Natural killer cell (primary cell): ENCODE measurements at regions not wholly inside any gene's neighbourhood (a gene's known extent, or its start where the extent isn't known, plus 50 kb on each side); places are given as distances from the start of the nearest gene placed in this dataset.

Experiments used
- ATAC-seq, 3 donors: fragments of 150-1000 bp in 2 of 3; fragments of 200-7000 bp in 1 of 3; cut with Tn5 transposase; 1 replicate in 1 of 3; 2 replicates in 2 of 3; pipeline ENCODE4 v1.10.0; 2021; ENCODE audit warnings: mild to moderate bottlenecking in 2 of 3, moderate library complexity in 2 of 3
- DNase-seq, 2 donors: peaks; one replicate each; pipeline versions ENCODE4 v3.0.0 to v3.0.0-alpha.2; 2013 to 2021; ENCODE audit warnings: mixed read lengths in 1 of 2
- H3K27ac ChIP-seq: one replicate; pipeline ENCODE4 v1.5.1; 2013; ENCODE audit warnings: mild to moderate bottlenecking, low read length
- H3K27me3 ChIP-seq: one replicate; pipeline ENCODE4 v1.6.1; 2013; ENCODE audit warnings: low read length; ENCODE audit not compliant: control insufficient read depth, insufficient read depth
- H3K36me3 ChIP-seq: one replicate; pipeline ENCODE4 v1.6.1; 2013; ENCODE audit warnings: low read length; ENCODE audit not compliant: control insufficient read depth, insufficient read depth
- H3K4me1 ChIP-seq: one replicate; pipeline ENCODE4 v1.6.1; 2013; ENCODE audit warnings: low read length; ENCODE audit not compliant: control insufficient read depth, insufficient read depth
- H3K4me3 ChIP-seq: one replicate; pipeline ENCODE4 v1.5.1; 2013; ENCODE audit warnings: low read length
- H3K9me3 ChIP-seq: one replicate; pipeline ENCODE4 v1.6.1; 2013; ENCODE audit warnings: low read length; ENCODE audit not compliant: control insufficient read depth, insufficient read depth
- H3K27ac Mint-ChIP-seq, 2 donors: one replicate each; pipeline ENCODE4 v1.8.0; 2022; ENCODE audit warnings: mild to moderate bottlenecking in 2 of 2, mixed read lengths in 2 of 2, moderate library complexity in 1 of 2
- H3K27me3 Mint-ChIP-seq, 2 donors: one replicate each; pipeline ENCODE4 v1.8.0; 2022; ENCODE audit warnings: low read depth in 2 of 2, mixed read lengths in 2 of 2
- H3K36me3 Mint-ChIP-seq: one replicate; pipeline ENCODE4 v1.8.0; 2022; ENCODE audit warnings: mixed read lengths
- H3K4me1 Mint-ChIP-seq, 2 donors: one replicate each; pipeline ENCODE4 v1.8.0; 2022; ENCODE audit warnings: mixed read lengths in 2 of 2
- H3K4me3 Mint-ChIP-seq: one replicate; pipeline ENCODE4 v1.8.0; 2022; ENCODE audit warnings: mild to moderate bottlenecking, moderate library complexity, mixed read lengths
- H3K9me3 Mint-ChIP-seq, 2 donors: one replicate each; pipeline ENCODE4 v1.8.0; 2022; ENCODE audit warnings: mixed read lengths in 2 of 2
- CTCF ChIP-seq: fragments of 200-600 bp; IDR thresholded peaks from one replicate; pipeline ENCODE4 v1.8.0; 2022; ENCODE audit warnings: antibody characterized with exemption
- WGBS: methylation state at CpG from one replicate; pipeline ENCODE4 v1.1.7; 2013; ENCODE audit warnings: missing lambda C conversion rate; ENCODE audit not compliant: insufficient coverage; 5-methylcytosine and 5-hydroxymethylcytosine counted together
- intact Hi-C: fragments of 100-400 bp; cut with micrococcal nuclease; formaldehyde crosslinking; loops from one replicate; pipeline ENCODE4 v1.14.2; 2022

- Histone ChIP-seq H3K36me3 (no peaks in the 10 kb centered on the region), H3K9me3 (no peaks in the 10 kb centered on the region), H3K27me3 (no peaks in the 10 kb centered on the region), H3K4me1 (peaks cover 8% of the 10 kb centered on the region), H3K4me3 (no peak overlapping the region), H3K27ac (no peak overlapping the region)
- DNase-seq (no peak), ATAC-seq (no peak)
- Mint-ChIP-seq H3K27ac (no peak overlapping the region), H3K36me3 (no peaks in the 10 kb centered on the region), H3K9me3 (peaks cover 0 to 2% of the 10 kb centered on the region in 2 donors), H3K27me3 (no peaks in the 10 kb centered on the region), H3K4me3 (no peak overlapping the region), H3K4me1 (peaks cover 9 to 17% of the 10 kb centered on the region in 2 donors)
- intact Hi-C loops = no loop called here
- 14% methylated on average over 4 of the region's 4 CpGs for WGBS
- no peak for TF ChIP-seq CTCF
These were observed 62.8 kb upstream of the EGLN3 start for GRCh38 chr14:34013721-34014060.

GRCh38 chr14:34012978-34013720 lies 62.3 kb upstream of the EGLN3 start:
- Histone ChIP-seq H3K27me3 (no peaks in the 10 kb centered on the region), H3K4me1 (peaks cover 8% of the 10 kb centered on the region), H3K27ac (peak overlapping the region; percentile 5), H3K9me3 (no peaks in the 10 kb centered on the region), H3K4me3 (no peak overlapping the region), H3K36me3 (no peaks in the 10 kb centered on the region)
- Mint-ChIP-seq H3K4me3 (no peak overlapping the region), H3K27me3 (no peaks in the 10 kb centered on the region), H3K36me3 (no peaks in the 10 kb centered on the region), H3K27ac (no peak overlapping the region), H3K4me1 (peaks cover 3 to 13% of the 10 kb centered on the region in 2 donors), H3K9me3 (peaks cover 0 to 2% of the 10 kb centered on the region in 2 donors)
- no peak for TF ChIP-seq CTCF
- peak in 1 of 2 donors; percentile 4 for DNase-seq
- ATAC-seq = no peak
- intact Hi-C loops = no loop called here
- 45% methylated on average over 5 of the region's 9 CpGs for WGBS

GRCh38 chr14:34012369-34012768 lies 61.5 kb upstream of the EGLN3 start:
- peaks cover 0 to under 1% of the 10 kb centered on the region in 2 donors for H3K27me3 Mint-ChIP-seq
- H3K36me3 ChIP-seq = no peaks in the 10 kb centered on the region
- H3K27ac Mint-ChIP-seq = no peak overlapping the region
- H3K4me1 Mint-ChIP-seq = peaks cover 0 to 10% of the 10 kb centered on the region in 2 donors
- ATAC-seq (no peak), DNase-seq (no peak)
- intact Hi-C loops = no loop called here
- peaks cover 0 to 2% of the 10 kb centered on the region in 2 donors for H3K9me3 Mint-ChIP-seq
- H3K4me1 ChIP-seq = peaks cover 8% of the 10 kb centered on the region
- no peak overlapping the region for H3K4me3 Mint-ChIP-seq
- H3K9me3 ChIP-seq = no peaks in the 10 kb centered on the region
- H3K27ac ChIP-seq = no peak overlapping the region
- WGBS = 88% methylated on average over 3 of the region's 6 CpGs
- TF ChIP-seq CTCF = no peak
- H3K27me3 ChIP-seq = no peaks in the 10 kb centered on the region
- H3K4me3 ChIP-seq = no peak overlapping the region
- H3K36me3 Mint-ChIP-seq = no peaks in the 10 kb centered on the region

- no peak for DNase-seq
- Histone ChIP-seq H3K9me3 (no peaks in the 10 kb centered on the region), H3K4me1 (peaks cover 8% of the 10 kb centered on the region), H3K36me3 (no peaks in the 10 kb centered on the region), H3K27ac (no peak overlapping the region), H3K27me3 (no peaks in the 10 kb centered on the region), H3K4me3 (no peak overlapping the region)
- no peak for TF ChIP-seq CTCF
- Mint-ChIP-seq H3K27ac (no peak overlapping the region), H3K4me1 (peaks cover 0 to 14% of the 10 kb centered on the region in 2 donors), H3K4me3 (no peak overlapping the region), H3K36me3 (no peaks in the 10 kb centered on the region), H3K27me3 (peaks cover 0 to 9% of the 10 kb centered on the region in 2 donors), H3K9me3 (peaks cover 0 to 2% of the 10 kb centered on the region in 2 donors)
- no peak for ATAC-seq
- intact Hi-C loops = no loop called here
- WGBS = 89% methylated on average over 5 of the region's 5 CpGs
These were observed 59.1 kb upstream of the EGLN3 start for GRCh38 chr14:34009956-34010355.
